ENCODE measurements at regions not wholly inside any gene's neighbourhood (a gene's known extent, or its start where the extent isn't known, plus 50 kb on each side); places are given as distances from the start of the nearest gene placed in this dataset.

DNA sequence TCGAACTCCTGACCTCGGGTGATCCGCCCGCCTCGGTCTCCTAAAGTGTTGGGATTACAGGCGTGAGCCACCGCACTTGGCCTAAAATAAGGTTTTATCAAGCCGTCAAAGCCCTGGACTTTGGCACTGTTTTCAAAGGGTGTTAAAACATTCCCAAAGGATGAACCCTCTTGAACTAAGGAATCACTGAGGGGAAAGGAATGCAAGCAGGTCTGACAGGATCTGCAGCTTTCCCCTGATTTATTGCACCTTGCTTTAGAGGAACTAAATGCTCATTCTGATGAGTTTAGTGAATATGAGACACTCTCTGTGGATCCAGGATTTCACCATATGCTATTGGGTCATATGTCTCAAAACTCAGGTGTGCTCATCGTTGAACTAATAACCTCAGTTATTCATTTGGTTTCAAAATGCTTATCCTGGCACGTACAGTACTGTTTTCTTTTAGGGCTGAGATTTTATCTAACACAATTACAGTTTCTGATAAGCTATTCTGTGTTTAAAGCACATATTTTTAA, 63.0 kb upstream of the TSC22D2 start:
- no peak for TF ChIP-seq POLR2AphosphoS5 (IDR thresholded peaks at IDR 0.05; ENCODE audit: low read depth, low read length)

- TF ChIP-seq, protein P1, sequence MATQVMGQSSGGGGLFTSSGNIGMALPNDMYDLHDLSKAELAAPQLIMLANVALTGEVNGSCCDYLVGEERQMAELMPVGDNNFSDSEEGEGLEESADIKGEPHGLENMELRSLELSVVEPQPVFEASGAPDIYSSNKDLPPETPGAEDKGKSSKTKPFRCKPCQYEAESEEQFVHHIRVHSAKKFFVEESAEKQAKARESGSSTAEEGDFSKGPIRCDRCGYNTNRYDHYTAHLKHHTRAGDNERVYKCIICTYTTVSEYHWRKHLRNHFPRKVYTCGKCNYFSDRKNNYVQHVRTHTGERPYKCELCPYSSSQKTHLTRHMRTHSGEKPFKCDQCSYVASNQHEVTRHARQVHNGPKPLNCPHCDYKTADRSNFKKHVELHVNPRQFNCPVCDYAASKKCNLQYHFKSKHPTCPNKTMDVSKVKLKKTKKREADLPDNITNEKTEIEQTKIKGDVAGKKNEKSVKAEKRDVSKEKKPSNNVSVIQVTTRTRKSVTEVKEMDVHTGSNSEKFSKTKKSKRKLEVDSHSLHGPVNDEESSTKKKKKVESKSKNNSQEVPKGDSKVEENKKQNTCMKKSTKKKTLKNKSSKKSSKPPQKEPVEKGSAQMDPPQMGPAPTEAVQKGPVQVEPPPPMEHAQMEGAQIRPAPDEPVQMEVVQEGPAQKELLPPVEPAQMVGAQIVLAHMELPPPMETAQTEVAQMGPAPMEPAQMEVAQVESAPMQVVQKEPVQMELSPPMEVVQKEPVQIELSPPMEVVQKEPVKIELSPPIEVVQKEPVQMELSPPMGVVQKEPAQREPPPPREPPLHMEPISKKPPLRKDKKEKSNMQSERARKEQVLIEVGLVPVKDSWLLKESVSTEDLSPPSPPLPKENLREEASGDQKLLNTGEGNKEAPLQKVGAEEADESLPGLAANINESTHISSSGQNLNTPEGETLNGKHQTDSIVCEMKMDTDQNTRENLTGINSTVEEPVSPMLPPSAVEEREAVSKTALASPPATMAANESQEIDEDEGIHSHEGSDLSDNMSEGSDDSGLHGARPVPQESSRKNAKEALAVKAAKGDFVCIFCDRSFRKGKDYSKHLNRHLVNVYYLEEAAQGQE (IDR thresholded peaks at IDR 0.05; ENCODE audit: insufficient read depth in 1 of 2, low read depth in 2 of 2, low read length in 2 of 2): no peak
- TF ChIP-seq SIN3A (IDR thresholded peaks at IDR 0.05; ENCODE audit: borderline replicate concordance, insufficient read depth, low read length) (no peak), POLR2AphosphoS5 (IDR thresholded peaks at IDR 0.05; ENCODE audit: low read depth, low read length) (no peak)
Measured at GRCh38 chr3:150344079-150344759, 63.9 kb upstream of the TSC22D2 start.

DNA sequence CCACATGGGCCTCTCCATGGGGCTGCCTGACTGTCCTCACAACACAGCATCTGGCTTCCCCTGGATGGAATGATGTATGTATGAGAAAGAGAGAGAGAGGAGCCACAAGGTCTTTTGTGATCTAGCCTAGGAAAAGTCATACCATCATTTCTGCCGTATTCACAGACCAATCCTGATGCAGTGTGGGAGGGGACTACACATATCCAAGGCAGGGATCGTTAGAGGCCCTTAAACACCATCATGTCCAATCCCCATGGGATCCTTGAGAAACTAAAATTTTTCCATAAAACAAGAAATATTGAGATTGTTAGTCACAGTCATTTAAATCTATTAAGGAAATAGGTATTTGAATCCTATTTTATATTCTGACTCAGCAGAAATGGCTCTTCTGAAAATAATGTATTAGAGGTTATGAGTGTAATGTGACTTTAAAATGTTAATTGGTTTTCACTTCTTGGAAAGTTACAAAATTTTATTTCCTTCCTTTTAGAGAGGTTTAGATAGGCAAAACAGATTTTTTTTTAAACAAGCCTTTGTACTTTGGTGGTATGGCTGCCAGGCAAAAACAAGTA, 65.1 kb upstream of the TSC22D2 start:
- no peak for TF ChIP-seq SIN3A (IDR thresholded peaks at IDR 0.05; ENCODE audit: borderline replicate concordance, insufficient read depth, low read length)
- TF ChIP-seq FOXP2 (optimal IDR thresholded peaks at IDR 0.05; ENCODE audit: borderline replicate concordance, extremely low read depth, extremely low read length, insufficient read depth): no peak
- TF ChIP-seq POLR2AphosphoS5 (IDR thresholded peaks at IDR 0.05; ENCODE audit: low read depth, low read length): no peak
- TF ChIP-seq, protein P1 (IDR thresholded peaks at IDR 0.05; ENCODE audit: insufficient read depth in 1 of 2, low read depth in 2 of 2, low read length in 2 of 2): no peak
- TF ChIP-seq TAF1 (IDR thresholded peaks at IDR 0.05; ENCODE audit: borderline replicate concordance, insufficient read depth, low read length): no peak

- TF ChIP-seq SIN3A (IDR thresholded peaks at IDR 0.05; ENCODE audit: borderline replicate concordance, insufficient read depth, low read length): no peak
Measured at GRCh38 chr3:150341891-150342290, 66.2 kb upstream of the TSC22D2 start.

- no peak for TF ChIP-seq POLR2AphosphoS5 (IDR thresholded peaks at IDR 0.05; ENCODE audit: low read depth, low read length)
- TF ChIP-seq, protein P1 (IDR thresholded peaks at IDR 0.05; ENCODE audit: insufficient read depth in 1 of 2, low read depth in 2 of 2, low read length in 2 of 2): no peak
- TF ChIP-seq SIN3A (IDR thresholded peaks at IDR 0.05; ENCODE audit: borderline replicate concordance, insufficient read depth, low read length): no peak
- no peak for TF ChIP-seq TAF1 (IDR thresholded peaks at IDR 0.05; ENCODE audit: borderline replicate concordance, insufficient read depth, low read length)
- no peak for TF ChIP-seq FOXP2 (optimal IDR thresholded peaks at IDR 0.05; ENCODE audit: borderline replicate concordance, extremely low read depth, extremely low read length, insufficient read depth)
Measured at GRCh38 chr3:150335631-150336030, 72.5 kb upstream of the TSC22D2 start.

- TF ChIP-seq, protein P1 (IDR thresholded peaks at IDR 0.05; ENCODE audit: insufficient read depth in 1 of 2, low read depth in 2 of 2, low read length in 2 of 2): no peak
- TF ChIP-seq POLR2AphosphoS5 (IDR thresholded peaks at IDR 0.05; ENCODE audit: low read depth, low read length) (no peak), FOXP2 (optimal IDR thresholded peaks at IDR 0.05; ENCODE audit: borderline replicate concordance, extremely low read depth, extremely low read length, insufficient read depth) (no peak), TAF1 (IDR thresholded peaks at IDR 0.05; ENCODE audit: borderline replicate concordance, insufficient read depth, low read length) (no peak), SIN3A (IDR thresholded peaks at IDR 0.05; ENCODE audit: borderline replicate concordance, insufficient read depth, low read length) (no peak)
Measured at GRCh38 chr3:150334974-150335373, 73.1 kb upstream of the TSC22D2 start.

Measured in PFSK-1 (cell line).